B cell (primary cell): ENCODE measurements at regions not wholly inside any gene's neighbourhood (a gene's known extent, or its start where the extent isn't known, plus 50 kb on each side); places are given as distances from the start of the nearest gene placed in this dataset.

Experiments
- ATAC-seq: fragments of 200-7000 bp; cut with Tn5 transposase; one replicate; pipeline ENCODE4 v1.10.0; 2021; ENCODE audit warnings: low read depth, mild to moderate bottlenecking, moderate number of reproducible peaks, moderate library complexity
- CTCF ChIA-PET: fragments of 350-600 bp; sonication (Branson Sonifier 250); formaldehyde crosslinking; loops from one replicate; lab custom pipeline; 2021; ENCODE audit warnings: antibody characterized with exemption, inconsistent platforms; lab: Charles Lee
- POLR2A ChIA-PET: fragments of 350-600 bp; sonication (Branson Sonifier 250); formaldehyde crosslinking; loops from one replicate; lab custom pipeline; 2021; ENCODE audit warnings: antibody characterized with exemption; lab: Charles Lee
- DNase-seq: peaks from one replicate; pipeline ENCODE4 v3.0.0; 2013
- H2AFZ ChIP-seq: 2 replicates; pipeline ENCODE4 v1.6.1; 2012; ENCODE audit warnings: mild to moderate bottlenecking, low read depth, low read length; ENCODE audit not compliant: insufficient read depth, poor library complexity, severe bottlenecking
- H3K27ac ChIP-seq, 2 donors: 1 replicate in 1 of 2; 2 replicates in 1 of 2; pipeline ENCODE4 v1.5.1; 2012 to 2013; ENCODE audit warnings: low read length in 2 of 2, mild to moderate bottlenecking in 2 of 2, moderate library complexity in 1 of 2
- H3K27me3 ChIP-seq, 4 experiments: fragments of 200-600 bp in 1 of 4; sonication (generic) in 1 of 4; replicated peaks in 1 of 4; 1 replicate in 2 of 4; 2 replicates in 2 of 4; pipeline versions ENCODE4 v1.6.1 to v1.7.0; 2013 to 2016; ENCODE audit warnings: low read length in 3 of 4, mild to moderate bottlenecking in 2 of 4, mixed read lengths in 1 of 4, moderate library complexity in 1 of 4; ENCODE audit not compliant: insufficient read depth in 4 of 4, control insufficient read depth in 3 of 4; ENCODE audit errors: control extremely low read depth in 1 of 4
- H3K36me3 ChIP-seq, 2 experiments: replicated peaks in 1 of 2; 1 replicate in 1 of 2; 2 replicates in 1 of 2; pipeline versions ENCODE4 v1.6.1 to v1.7.1; 2013; ENCODE audit warnings: low read length in 1 of 2; ENCODE audit not compliant: insufficient read depth in 2 of 2, control insufficient read depth in 1 of 2; ENCODE audit errors: control extremely low read depth in 1 of 2, extremely low read depth in 1 of 2
- H3K4me1 ChIP-seq, 2 donors: fragments of 200-600 bp in 1 of 2; sonication (generic) in 1 of 2; 1 replicate in 1 of 2; 2 replicates in 1 of 2; pipeline versions ENCODE4 v1.5.1 to v1.6.1; 2013 to 2017; ENCODE audit warnings: low read length in 2 of 2; ENCODE audit not compliant: control insufficient read depth in 2 of 2, insufficient read depth in 2 of 2
- H3K4me2 ChIP-seq: replicated peaks from 2 replicates; pipeline ENCODE3; 2012; ENCODE audit warnings: mild to moderate bottlenecking, low read depth, low read length; ENCODE audit not compliant: poor library complexity, severe bottlenecking
- H3K4me3 ChIP-seq, 5 experiments: fragments of 200-600 bp in 1 of 5; sonication (generic) in 1 of 5; 1 replicate in 3 of 5; 2 replicates in 2 of 5; pipeline versions ENCODE4 v1.5.1 to v1.7.0; 2011 to 2016; ENCODE audit warnings: low read length in 4 of 5, mild to moderate bottlenecking in 4 of 5, low read depth in 2 of 5, control low read depth in 1 of 5, moderate library complexity in 1 of 5; ENCODE audit not compliant: insufficient read depth in 1 of 5; ENCODE audit errors: control extremely low read depth in 1 of 5, extremely low read depth in 1 of 5
- H3K79me2 ChIP-seq: fragments of 200-600 bp; sonication (generic); one replicate; pipeline ENCODE4 v1.6.0; 2016; ENCODE audit warnings: low read length; ENCODE audit not compliant: control insufficient read depth, insufficient read depth
- H3K9ac ChIP-seq: fragments of 200-600 bp; sonication (generic); 2 replicates; pipeline ENCODE4 v1.6.1; 2017; ENCODE audit warnings: mild to moderate bottlenecking, low read length, moderate library complexity
- H3K9me3 ChIP-seq, 3 donors: one replicate each; pipeline versions ENCODE4 v1.6.1 to v1.7.1; 2013; ENCODE audit warnings: low read length in 2 of 3; ENCODE audit not compliant: control insufficient read depth in 2 of 3, insufficient read depth in 1 of 3; ENCODE audit errors: control extremely low read depth in 1 of 3
- H4K20me1 ChIP-seq: 2 replicates; pipeline ENCODE4 v1.6.0; 2012; ENCODE audit warnings: mild to moderate bottlenecking, low read length; ENCODE audit not compliant: insufficient read depth, control insufficient read depth, poor library complexity, severe bottlenecking
- H3K27ac Mint-ChIP-seq: one replicate; pipeline ENCODE4 v1.8.0; 2021; ENCODE audit warnings: mixed read lengths
- H3K27me3 Mint-ChIP-seq: one replicate; pipeline ENCODE4 v1.8.0; 2021; ENCODE audit warnings: mixed read lengths
- H3K4me1 Mint-ChIP-seq: one replicate; pipeline ENCODE4 v1.8.0; 2021; ENCODE audit warnings: mixed read lengths
- H3K4me3 Mint-ChIP-seq: one replicate; pipeline ENCODE4 v1.8.0; 2021; ENCODE audit warnings: mixed read lengths
- H3K9me3 Mint-ChIP-seq: one replicate; pipeline ENCODE4 v1.8.0; 2022; ENCODE audit warnings: mixed read lengths; ENCODE audit not compliant: insufficient read depth
- CTCF ChIP-seq: fragments of 200-600 bp; IDR thresholded peaks from one replicate; pipeline ENCODE4 v1.8.0; 2022; ENCODE audit warnings: antibody characterized with exemption, mild to moderate bottlenecking
- EZH2 ChIP-seq: IDR thresholded peaks from 2 replicates; pipeline ENCODE4 v1.6.1; 2012; ENCODE audit warnings: borderline replicate concordance, low read depth, mild to moderate bottlenecking, moderate library complexity, low read length; ENCODE audit not compliant: insufficient read depth, poor library complexity, severe bottlenecking
- WGBS: methylation state at CpG from one replicate; pipeline ENCODE4 v1.1.5; 2013; ENCODE audit warnings: missing lambda C conversion rate; ENCODE audit not compliant: insufficient coverage; 5-methylcytosine and 5-hydroxymethylcytosine counted together
- intact Hi-C: fragments of 100-400 bp; cut with micrococcal nuclease; formaldehyde crosslinking; loops from one replicate; pipeline ENCODE4 v1.10.0; 2022

GRCh38 chr9:1907465-1907864 is 107.7 kb upstream of the SMARCA2 start:
- no peaks in the 10 kb centered on the region for H3K4me1 ChIP-seq
- Mint-ChIP-seq H3K27me3 (no peaks in the 10 kb centered on the region), H3K27ac (no peak overlapping the region), H3K9me3 (peaks cover 22% of the 10 kb centered on the region), H3K4me3 (no peak overlapping the region), H3K4me1 (peaks cover 4% of the 10 kb centered on the region)
- ATAC-seq (no peak), DNase-seq (no peak)
- no peak overlapping the region for H3K27ac ChIP-seq
- no peak for TF ChIP-seq CTCF
- no peaks in the 10 kb centered on the region for H3K27me3 ChIP-seq
- CTCF ChIA-PET: no interaction called here
- peaks cover 1 to 13% (median 11%) of the 10 kb centered on the region in 3 donors for H3K9me3 ChIP-seq
- no peak overlapping the region for H3K9ac ChIP-seq
- POLR2A ChIA-PET: no interaction called here
- H4K20me1 ChIP-seq: no peaks in the 10 kb centered on the region
- no CpG with 5 or more reads among the region's 1 CpG for WGBS
- H3K79me2 ChIP-seq: no peaks in the 10 kb centered on the region
- no peak overlapping the region for H2AFZ ChIP-seq
- intact Hi-C loops: no loop called here
- no peaks in the 10 kb centered on the region for H3K36me3 ChIP-seq
- no peak overlapping the region for H3K4me3 ChIP-seq
- no peak overlapping the region for H3K4me2 ChIP-seq

GRCh38 chr9:1909322-1909721 is 105.8 kb upstream of the SMARCA2 start:
- WGBS: no CpG with 5 or more reads among the region's 2 CpGs
- no peak overlapping the region for H3K9ac ChIP-seq
- ChIA-PET POLR2A (no interaction called here), CTCF (no interaction called here)
- no peaks in the 10 kb centered on the region for H3K36me3 ChIP-seq
- peaks cover 0 to 5% (median 4%) of the 10 kb centered on the region in 3 donors for H3K9me3 ChIP-seq
- Mint-ChIP-seq H3K4me3 (no peak overlapping the region), H3K4me1 (peaks cover 4% of the 10 kb centered on the region), H3K9me3 (peaks cover 14% of the 10 kb centered on the region), H3K27me3 (no peaks in the 10 kb centered on the region), H3K27ac (no peak overlapping the region)
- H3K4me3 ChIP-seq: no peak overlapping the region
- no peaks in the 10 kb centered on the region for H3K79me2 ChIP-seq
- no peaks in the 10 kb centered on the region for H3K27me3 ChIP-seq
- DNase-seq (no peak), ATAC-seq (no peak)
- TF ChIP-seq CTCF: no peak
- no peak for TF ChIP-seq EZH2
- H3K4me2 ChIP-seq: no peak overlapping the region
- H2AFZ ChIP-seq: no peak overlapping the region
- H3K4me1 ChIP-seq: no peaks in the 10 kb centered on the region
- H3K27ac ChIP-seq: no peak overlapping the region
- H4K20me1 ChIP-seq: no peaks in the 10 kb centered on the region
- intact Hi-C loops: no loop called here
